ENCODE measurements at regions not wholly inside any gene's neighbourhood (a gene's known extent, or its start where the extent isn't known, plus 50 kb on each side); places are given as distances from the start of the nearest gene placed in this dataset.

GRCh38 chr3:188031121-188031520 lies 122.8 kb upstream of the LPP start:
- WGBS (ENCODE audit: low lambda C conversion rate): 48% methylated on average over 2 of the region's 2 CpGs

More at GRCh38 chr3:188031121-188031520, 122.8 kb upstream of the LPP start:
- no peak overlapping the region for H3K4me2 ChIP-seq
- no peak overlapping the region for H3K4me3 ChIP-seq (ENCODE audit: low read depth in 2 of 2, low read length in 1 of 2)
- no peak for DNase-seq
- H3K36me3 ChIP-seq (replicated peaks in 1 of 2; ENCODE audit: control insufficient read depth in 1 of 2, insufficient read depth in 2 of 2, low read length in 1 of 2): no peaks in the 10 kb centered on the region
- H3K27ac ChIP-seq (ENCODE audit: low read depth in 2 of 2, low read length in 1 of 2): no peak overlapping the region
- H3K27me3 ChIP-seq (ENCODE audit: insufficient read depth): no peaks in the 10 kb centered on the region
- no peaks in the 10 kb centered on the region for H3K79me2 ChIP-seq (ENCODE audit: insufficient read depth)
- H3F3A ChIP-seq (replicated peaks; ENCODE audit: insufficient read depth): no peaks in the 10 kb centered on the region
- H2AFZ ChIP-seq (ENCODE audit: low read depth): no peak overlapping the region
- H3K9me3 ChIP-seq: no peaks in the 10 kb centered on the region
- H3K9me2 ChIP-seq: no peaks in the 10 kb centered on the region
- no peaks in the 10 kb centered on the region for H4K20me1 ChIP-seq (ENCODE audit: insufficient read depth)
- H3K9ac ChIP-seq: no peak overlapping the region
- ChIA-PET CTCF (interaction anchor here (0.6 kb wide), 1 partner anchor 1479 kb away, joined by 3 read pairs; no protein-coding TSS in a partner anchor), POLR2A (no interaction called here)
- TF ChIP-seq CHD2 (IDR thresholded peaks at IDR 0.05; ENCODE audit: low read length, partially characterized antibody): no peak
- TF ChIP-seq USF2 (IDR thresholded peaks at IDR 0.05; ENCODE audit: borderline replicate concordance, low read depth, low read length): no peak
- TF ChIP-seq JUND (IDR thresholded peaks at IDR 0.05): no peak
- no peak for TF ChIP-seq MXI1 (IDR thresholded peaks at IDR 0.05; ENCODE audit: low read depth, low read length)
- no peak for TF ChIP-seq ELF1 (IDR thresholded peaks at IDR 0.05)
- no peak for TF ChIP-seq TCF12 (IDR thresholded peaks at IDR 0.05)
- no peak for TF ChIP-seq MAX (IDR thresholded peaks at IDR 0.05; ENCODE audit: low read depth)
- no peak for TF ChIP-seq FOSL2 (IDR thresholded peaks at IDR 0.05; ENCODE audit: borderline replicate concordance, low read depth)
- TF ChIP-seq YY1 (IDR thresholded peaks at IDR 0.05; ENCODE audit: low read depth): no peak
- no peak for TF ChIP-seq GATA2 (CRISPR knock-in tag; IDR thresholded peaks at IDR 0.05)
- no peak for TF ChIP-seq FOXM1 (IDR thresholded peaks at IDR 0.05; ENCODE audit: low read depth)
- TF ChIP-seq ZBTB33 (IDR thresholded peaks at IDR 0.05; ENCODE audit: borderline replicate concordance, low read depth): no peak
- no peak for TF ChIP-seq REST (IDR thresholded peaks at IDR 0.05; ENCODE audit: low read depth, low read length)
- no peak for TF ChIP-seq EP300 (IDR thresholded peaks at IDR 0.05; ENCODE audit: borderline replicate concordance in 1 of 2, low read depth in 1 of 2, low read length in 1 of 2)
- no peaks in the 10 kb centered on the region for H3K4me1 ChIP-seq (ENCODE audit: control insufficient read depth in 1 of 2, insufficient read depth in 2 of 2, low read depth in 1 of 2, low read length in 1 of 2)

Data from SK-N-SH (cell line).